Mesothelial cell of epicardium (in vitro differentiated cells): ENCODE measurements at regions not wholly inside any gene's neighbourhood (a gene's known extent, or its start where the extent isn't known, plus 50 kb on each side); places are given as distances from the start of the nearest gene placed in this dataset.

ENCODE experiments used
- DNase-seq, 2 experiments: peaks; one replicate each; pipeline ENCODE4 v3.0.0; 2021; ENCODE audit warnings: low spot score in 2 of 2; ENCODE audit not compliant: unreplicated experiment in 2 of 2
- H3K27ac Mint-ChIP-seq: 2 replicates; pipeline ENCODE4 v1.8.0; 2021; ENCODE audit warnings: mixed read lengths
- H3K27me3 Mint-ChIP-seq: 2 replicates; pipeline ENCODE4 v1.8.0; 2021; ENCODE audit warnings: low read depth, mixed read lengths
- H3K36me3 Mint-ChIP-seq: 2 replicates; pipeline ENCODE4 v1.8.0; 2021; ENCODE audit warnings: mixed read lengths
- H3K4me1 Mint-ChIP-seq: 2 replicates; pipeline ENCODE4 v1.8.0; 2021; ENCODE audit warnings: mixed read lengths
- H3K4me3 Mint-ChIP-seq: 2 replicates; pipeline ENCODE4 v1.8.0; 2021; ENCODE audit warnings: mild to moderate bottlenecking, moderate library complexity, mixed read lengths
- H3K9me3 Mint-ChIP-seq: 2 replicates; pipeline ENCODE4 v1.8.0; 2021; ENCODE audit warnings: mixed read lengths
- CTCF ChIP-seq: fragments of 200-600 bp; sonication (generic); IDR thresholded peaks from one replicate; pipeline ENCODE4 v1.5.0; 2021; ENCODE audit warnings: antibody characterized with exemption; ENCODE audit not compliant: unreplicated experiment

DNA sequence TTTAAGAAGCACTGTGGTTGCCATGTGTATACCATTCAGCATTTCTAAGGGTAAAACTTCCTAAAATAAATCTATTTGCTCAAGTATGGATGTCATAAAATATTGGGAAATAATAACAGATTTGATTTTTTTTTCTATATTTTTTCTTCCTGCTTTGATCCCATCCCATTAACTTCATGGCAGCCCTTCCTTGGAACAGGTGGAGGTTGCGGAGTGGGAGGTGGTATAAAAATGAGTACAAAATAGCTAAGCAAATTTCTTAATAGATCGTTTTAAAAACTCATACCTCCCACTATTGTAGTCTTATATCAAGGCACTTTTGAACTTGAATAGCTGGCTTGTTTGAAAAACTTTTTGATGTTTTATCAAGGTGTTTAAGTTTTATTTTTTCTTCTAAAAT is 152.1 kb upstream of the KYNU start:
- no peak for TF ChIP-seq CTCF
- H3K27ac Mint-ChIP-seq: no peak overlapping the region
- H3K4me1 Mint-ChIP-seq: no peaks in the 10 kb centered on the region
- H3K27me3 Mint-ChIP-seq: no peaks in the 10 kb centered on the region
- no peaks in the 10 kb centered on the region for H3K36me3 Mint-ChIP-seq
- peaks cover 14% of the 10 kb centered on the region for H3K9me3 Mint-ChIP-seq
- no peak for DNase-seq
- no peak overlapping the region for H3K4me3 Mint-ChIP-seq

GRCh38 chr2:142724713-142725349 is 152.6 kb upstream of the KYNU start:
- DNase-seq: no peak
- H3K4me3 Mint-ChIP-seq: no peak overlapping the region
- no peak for TF ChIP-seq CTCF
- H3K4me1 Mint-ChIP-seq: no peaks in the 10 kb centered on the region
- no peak overlapping the region for H3K27ac Mint-ChIP-seq
- H3K27me3 Mint-ChIP-seq: no peaks in the 10 kb centered on the region
- no peaks in the 10 kb centered on the region for H3K36me3 Mint-ChIP-seq
- peaks cover 14% of the 10 kb centered on the region for H3K9me3 Mint-ChIP-seq

GRCh38 chr2:142724186-142724585 is 153.3 kb upstream of the KYNU start:
- H3K4me1 Mint-ChIP-seq: no peaks in the 10 kb centered on the region
- H3K4me3 Mint-ChIP-seq: no peak overlapping the region
- no peak for DNase-seq
- peaks cover 12% of the 10 kb centered on the region for H3K9me3 Mint-ChIP-seq
- TF ChIP-seq CTCF: no peak
- no peak overlapping the region for H3K27ac Mint-ChIP-seq
- no peaks in the 10 kb centered on the region for H3K36me3 Mint-ChIP-seq
- H3K27me3 Mint-ChIP-seq: no peaks in the 10 kb centered on the region

DNA sequence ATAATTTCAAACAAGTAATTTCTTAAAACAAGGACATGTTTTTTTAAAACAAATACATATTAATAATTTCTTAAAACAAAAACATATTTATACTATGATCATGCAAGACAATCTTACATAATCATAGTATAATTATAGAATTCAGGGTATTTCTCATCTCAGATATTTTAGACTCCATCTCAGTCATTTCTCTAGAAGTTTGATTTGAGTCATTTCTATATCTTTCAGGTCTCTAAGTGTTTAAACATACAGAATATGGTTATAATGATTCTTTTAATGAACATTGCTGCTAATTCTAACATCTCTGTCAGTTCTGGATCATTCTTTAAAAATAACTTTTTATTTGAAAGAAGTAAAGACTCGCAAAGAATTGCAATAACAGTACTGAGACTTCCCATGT is 154.2 kb upstream of the KYNU start:
- no peaks in the 10 kb centered on the region for H3K27me3 Mint-ChIP-seq
- peaks cover 4% of the 10 kb centered on the region for H3K4me1 Mint-ChIP-seq
- no peak for DNase-seq
- H3K36me3 Mint-ChIP-seq: no peaks in the 10 kb centered on the region
- no peak for TF ChIP-seq CTCF
- peaks cover 7% of the 10 kb centered on the region for H3K9me3 Mint-ChIP-seq
- H3K4me3 Mint-ChIP-seq: no peak overlapping the region
- H3K27ac Mint-ChIP-seq: no peak overlapping the region

- Mint-ChIP-seq H3K4me1 (peaks cover 8% of the 10 kb centered on the region), H3K36me3 (no peaks in the 10 kb centered on the region), H3K9me3 (peaks cover 2% of the 10 kb centered on the region), H3K27me3 (no peaks in the 10 kb centered on the region), H3K27ac (no peak overlapping the region), H3K4me3 (no peak overlapping the region)
- TF ChIP-seq CTCF: no peak
- DNase-seq: no peak
Measured at GRCh38 chr2:142722569-142722968, 154.9 kb upstream of the KYNU start.

DNA sequence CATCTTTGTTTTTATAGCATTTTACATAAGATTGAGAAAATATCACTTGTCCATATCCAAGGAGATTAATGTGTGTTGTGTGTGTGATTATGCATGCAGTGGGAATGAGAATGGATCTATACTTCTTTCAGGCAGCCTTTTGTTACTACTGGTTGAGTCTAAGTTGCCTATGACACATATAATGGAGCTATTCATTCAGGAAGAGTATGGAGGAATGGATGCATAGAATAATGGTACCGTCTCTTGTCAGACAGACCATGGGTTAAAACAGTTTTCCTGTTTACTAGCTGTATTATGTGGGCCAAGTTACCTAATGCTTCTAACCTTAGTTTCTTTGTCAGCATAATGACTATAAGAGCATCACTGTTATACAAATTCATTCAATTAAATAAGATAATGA is 155.4 kb upstream of the KYNU start:
- H3K27ac Mint-ChIP-seq: no peak overlapping the region
- no peaks in the 10 kb centered on the region for H3K36me3 Mint-ChIP-seq
- no peaks in the 10 kb centered on the region for H3K9me3 Mint-ChIP-seq
- H3K27me3 Mint-ChIP-seq: no peaks in the 10 kb centered on the region
- H3K4me1 Mint-ChIP-seq: peaks cover 12% of the 10 kb centered on the region
- no peak for DNase-seq
- TF ChIP-seq CTCF: no peak
- no peak overlapping the region for H3K4me3 Mint-ChIP-seq
